BJ (cell line): ENCODE measurements at regions not wholly inside any gene's neighbourhood (a gene's known extent, or its start where the extent isn't known, plus 50 kb on each side); places are given as distances from the start of the nearest gene placed in this dataset.

Experiments
- CTCF ChIA-PET: fragments of 350-600 bp; formaldehyde crosslinking; extraction: SDS; loops from one replicate; lab custom pipeline; 2021; ENCODE audit warnings: antibody characterized with exemption, inconsistent platforms; lab: Yijun Ruan, JAX
- POLR2A ChIA-PET: fragments of 300-600 bp; sonication (Branson Sonifier 250); formaldehyde crosslinking; extraction: SDS; loops from one replicate; lab custom pipeline; 2021; ENCODE audit warnings: antibody characterized with exemption; lab: Charles Lee
- DNase-seq: peaks from one replicate; pipeline ENCODE4 v3.0.0-alpha.2; 2011; ENCODE audit warnings: low read depth
- H3K27me3 ChIP-seq: 2 replicates; pipeline ENCODE4 v1.6.0; 2011; ENCODE audit warnings: low read length; ENCODE audit not compliant: control insufficient read depth, insufficient read depth
- H3K36me3 ChIP-seq: 2 replicates; pipeline ENCODE4 v1.5.1; 2011; ENCODE audit warnings: low read length; ENCODE audit not compliant: control insufficient read depth, insufficient read depth
- H3K4me3 ChIP-seq: 2 replicates; pipeline ENCODE4 v1.5.1; 2011; ENCODE audit warnings: low read depth, mild to moderate bottlenecking, control low read depth, low read length
- TF ChIP-seq, protein P1 (sequence below): IDR thresholded peaks from 2 replicates; pipeline ENCODE4 v1.5.1; 2011; ENCODE audit warnings: low read depth, mild to moderate bottlenecking, control low read depth, inconsistent platforms, low read length, moderate library complexity; ENCODE audit not compliant: insufficient read depth

DNA sequence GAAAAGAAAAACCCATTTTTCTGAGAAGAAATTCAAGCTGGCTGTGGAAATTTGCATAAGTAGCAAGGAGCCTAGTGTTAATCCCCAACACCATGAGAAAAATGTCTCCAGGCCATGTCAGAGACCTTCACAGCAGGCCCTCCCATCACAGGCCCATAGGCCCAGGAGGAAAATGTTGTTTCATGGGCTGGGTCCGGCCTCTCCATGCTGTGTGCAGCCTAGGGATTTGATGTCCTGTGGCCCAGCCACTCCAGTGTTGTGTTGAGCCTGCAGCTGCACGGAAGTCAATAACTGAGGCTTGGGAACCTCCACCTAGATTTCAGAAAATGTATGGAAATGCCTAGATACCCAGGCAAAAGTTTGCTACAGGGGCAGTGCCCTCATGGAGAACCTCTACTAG is 432.2 kb downstream of the IPO8 start:
- POLR2A ChIA-PET, result no interaction called here
- H3K36me3 ChIP-seq, result no peaks in the 10 kb centered on the region
- TF ChIP-seq, protein P1, sequence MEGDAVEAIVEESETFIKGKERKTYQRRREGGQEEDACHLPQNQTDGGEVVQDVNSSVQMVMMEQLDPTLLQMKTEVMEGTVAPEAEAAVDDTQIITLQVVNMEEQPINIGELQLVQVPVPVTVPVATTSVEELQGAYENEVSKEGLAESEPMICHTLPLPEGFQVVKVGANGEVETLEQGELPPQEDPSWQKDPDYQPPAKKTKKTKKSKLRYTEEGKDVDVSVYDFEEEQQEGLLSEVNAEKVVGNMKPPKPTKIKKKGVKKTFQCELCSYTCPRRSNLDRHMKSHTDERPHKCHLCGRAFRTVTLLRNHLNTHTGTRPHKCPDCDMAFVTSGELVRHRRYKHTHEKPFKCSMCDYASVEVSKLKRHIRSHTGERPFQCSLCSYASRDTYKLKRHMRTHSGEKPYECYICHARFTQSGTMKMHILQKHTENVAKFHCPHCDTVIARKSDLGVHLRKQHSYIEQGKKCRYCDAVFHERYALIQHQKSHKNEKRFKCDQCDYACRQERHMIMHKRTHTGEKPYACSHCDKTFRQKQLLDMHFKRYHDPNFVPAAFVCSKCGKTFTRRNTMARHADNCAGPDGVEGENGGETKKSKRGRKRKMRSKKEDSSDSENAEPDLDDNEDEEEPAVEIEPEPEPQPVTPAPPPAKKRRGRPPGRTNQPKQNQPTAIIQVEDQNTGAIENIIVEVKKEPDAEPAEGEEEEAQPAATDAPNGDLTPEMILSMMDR, result no peak
- CTCF ChIA-PET, result no interaction called here
- no peak for DNase-seq
- no peaks in the 10 kb centered on the region for H3K27me3 ChIP-seq
- H3K4me3 ChIP-seq, result no peak overlapping the region

DNA sequence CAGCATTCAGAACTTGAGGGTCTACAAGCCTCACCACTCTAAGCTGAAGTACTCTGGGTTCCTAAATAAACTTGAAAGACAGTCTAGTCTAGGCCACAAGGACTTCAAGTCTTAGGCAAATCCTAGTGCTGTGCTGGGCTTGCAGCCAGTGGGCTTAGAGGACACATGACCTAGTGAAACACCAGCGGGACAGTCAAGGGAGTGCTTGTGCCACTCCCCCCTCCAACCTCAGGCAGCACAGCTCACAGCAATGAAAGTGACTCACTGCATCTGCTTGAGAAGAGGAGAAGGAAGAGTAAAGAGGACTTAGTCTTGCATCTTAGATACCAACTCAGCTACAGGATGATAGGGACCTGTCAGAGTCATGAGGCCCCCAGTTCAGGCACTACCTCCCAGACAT is 438.1 kb downstream of the IPO8 start:
- TF ChIP-seq, protein P1, result no peak
- CTCF ChIA-PET, result interaction anchor here (0.5 kb wide), 1 partner anchor 620 kb away, joined by 3 read pairs; no protein-coding TSS in a partner anchor
- DNase-seq, result no peak
- Histone ChIP-seq H3K36me3 (no peaks in the 10 kb centered on the region), H3K27me3 (no peaks in the 10 kb centered on the region), H3K4me3 (no peak overlapping the region)
- POLR2A ChIA-PET, result no interaction called here

DNA sequence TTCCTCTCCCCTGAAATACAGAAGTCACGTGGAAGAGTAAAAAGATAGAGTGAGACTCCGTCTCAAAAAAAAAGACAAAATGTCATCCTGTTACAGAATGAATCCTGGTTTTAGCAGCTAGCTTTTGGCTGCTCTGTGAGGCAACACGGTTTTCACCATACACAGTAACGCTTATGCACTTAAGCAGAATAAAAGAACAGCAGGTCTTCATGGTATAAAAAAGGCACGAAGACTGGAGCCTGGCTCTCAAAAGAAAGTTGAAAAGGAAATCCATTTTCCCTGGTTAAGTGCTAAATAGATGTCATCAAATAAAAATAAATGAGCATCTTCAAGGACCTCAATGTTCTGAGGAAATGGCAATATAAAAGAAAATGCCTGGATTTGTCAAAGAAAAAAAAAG is 444.1 kb downstream of the IPO8 start:
- Histone ChIP-seq H3K4me3 (no peak overlapping the region), H3K27me3 (no peaks in the 10 kb centered on the region), H3K36me3 (no peaks in the 10 kb centered on the region)
- CTCF ChIA-PET, result no interaction called here
- DNase-seq, result no peak
- POLR2A ChIA-PET, result no interaction called here
- TF ChIP-seq, protein P1, result no peak

DNA sequence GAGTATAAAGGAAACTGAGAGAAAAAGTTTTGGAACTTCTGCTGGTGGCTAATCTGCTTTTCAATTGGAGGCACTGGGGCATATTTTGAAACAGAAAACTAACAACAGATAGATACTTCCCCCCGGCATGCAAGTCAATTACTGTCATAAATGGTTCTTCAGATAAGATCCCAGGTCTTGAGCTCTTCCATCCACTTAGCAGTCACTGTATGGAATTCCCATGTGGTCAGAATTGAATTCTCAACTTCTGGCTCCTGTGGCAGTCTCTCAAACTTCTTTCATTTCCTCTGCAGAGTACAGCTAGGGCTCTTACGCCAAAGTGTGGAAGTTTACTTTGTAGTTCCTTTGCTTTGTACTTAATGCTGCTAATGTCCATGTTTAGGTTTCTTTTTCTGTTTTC is 452.2 kb downstream of the IPO8 start:
- no peak for DNase-seq
- ChIA-PET CTCF (no interaction called here), POLR2A (no interaction called here)
- Histone ChIP-seq H3K27me3 (no peaks in the 10 kb centered on the region), H3K36me3 (no peaks in the 10 kb centered on the region), H3K4me3 (no peak overlapping the region)
- TF ChIP-seq, protein P1, result no peak

DNA sequence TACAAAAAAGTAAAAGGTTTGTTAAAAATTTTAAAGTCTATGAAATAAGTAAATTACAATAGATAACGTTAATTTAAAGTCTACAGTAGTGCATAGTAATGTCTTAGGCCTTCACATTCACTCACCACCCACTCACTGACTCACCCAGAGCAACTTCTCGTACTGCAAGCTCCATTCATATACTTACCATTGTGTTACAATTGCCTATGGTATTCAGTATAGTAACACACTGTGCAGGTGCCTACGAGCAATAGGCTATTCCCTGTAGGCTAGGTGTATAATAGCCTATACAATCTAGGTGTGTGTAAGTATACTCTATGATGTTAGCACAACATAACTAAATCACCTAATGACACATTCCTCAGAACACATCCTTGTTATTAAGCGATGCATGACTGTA is 435.3 kb upstream of the TMTC1 start:
- no peak for DNase-seq
- TF ChIP-seq, protein P1, result no peak
- Histone ChIP-seq H3K36me3 (no peaks in the 10 kb centered on the region), H3K4me3 (no peak overlapping the region), H3K27me3 (no peaks in the 10 kb centered on the region)
- CTCF ChIA-PET, result interaction anchor here (0.9 kb wide), 1 partner anchor 49 kb away, joined by 3 read pairs; no protein-coding TSS in a partner anchor
- POLR2A ChIA-PET, result no interaction called here
